ENCODE measurements at regions not wholly inside any gene's neighbourhood (a gene's known extent, or its start where the extent isn't known, plus 50 kb on each side); places are given as distances from the start of the nearest gene placed in this dataset.

DNA sequence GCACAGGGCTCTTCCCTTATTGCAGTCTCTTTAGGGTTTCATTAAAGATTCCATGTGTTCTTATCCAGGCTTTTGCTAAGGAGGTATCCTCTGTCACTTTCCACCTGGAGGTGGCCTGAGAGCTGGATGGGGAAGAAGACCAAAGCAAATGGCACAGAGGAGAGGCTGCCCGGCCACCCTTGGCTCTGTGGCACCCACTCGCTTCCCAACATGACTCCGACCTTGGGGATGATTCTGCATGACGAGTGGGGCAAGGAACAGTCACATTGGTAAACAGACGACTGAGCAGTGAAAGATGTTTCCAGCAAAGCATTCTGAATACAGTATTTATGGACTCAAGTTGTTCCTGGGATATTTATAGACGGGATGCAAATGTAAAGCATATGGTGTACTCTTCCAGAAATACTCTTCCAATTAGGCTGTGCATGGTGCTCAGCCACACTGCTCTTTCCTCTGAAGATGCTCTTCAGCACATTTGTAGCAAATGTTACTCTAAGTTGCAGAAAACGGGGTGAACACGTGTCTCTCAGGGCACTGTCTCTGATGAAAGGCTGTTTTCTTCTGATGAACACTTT is 377.1 kb upstream of the HS6ST1 start:
- TF ChIP-seq EZH2phosphoT487 (IDR thresholded peaks at IDR 0.05; ENCODE audit: low read length) (no peak), EZH2 (optimal IDR thresholded peaks at IDR 0.05; ENCODE audit: low read depth, low read length) (no peak)
- TF ChIP-seq, protein P1, sequence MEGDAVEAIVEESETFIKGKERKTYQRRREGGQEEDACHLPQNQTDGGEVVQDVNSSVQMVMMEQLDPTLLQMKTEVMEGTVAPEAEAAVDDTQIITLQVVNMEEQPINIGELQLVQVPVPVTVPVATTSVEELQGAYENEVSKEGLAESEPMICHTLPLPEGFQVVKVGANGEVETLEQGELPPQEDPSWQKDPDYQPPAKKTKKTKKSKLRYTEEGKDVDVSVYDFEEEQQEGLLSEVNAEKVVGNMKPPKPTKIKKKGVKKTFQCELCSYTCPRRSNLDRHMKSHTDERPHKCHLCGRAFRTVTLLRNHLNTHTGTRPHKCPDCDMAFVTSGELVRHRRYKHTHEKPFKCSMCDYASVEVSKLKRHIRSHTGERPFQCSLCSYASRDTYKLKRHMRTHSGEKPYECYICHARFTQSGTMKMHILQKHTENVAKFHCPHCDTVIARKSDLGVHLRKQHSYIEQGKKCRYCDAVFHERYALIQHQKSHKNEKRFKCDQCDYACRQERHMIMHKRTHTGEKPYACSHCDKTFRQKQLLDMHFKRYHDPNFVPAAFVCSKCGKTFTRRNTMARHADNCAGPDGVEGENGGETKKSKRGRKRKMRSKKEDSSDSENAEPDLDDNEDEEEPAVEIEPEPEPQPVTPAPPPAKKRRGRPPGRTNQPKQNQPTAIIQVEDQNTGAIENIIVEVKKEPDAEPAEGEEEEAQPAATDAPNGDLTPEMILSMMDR (IDR thresholded peaks at IDR 0.05; ENCODE audit: low read length) = no peak
